ENCODE measurements at regions not wholly inside any gene's neighbourhood (a gene's known extent, or its start where the extent isn't known, plus 50 kb on each side); places are given as distances from the start of the nearest gene placed in this dataset.

DNA sequence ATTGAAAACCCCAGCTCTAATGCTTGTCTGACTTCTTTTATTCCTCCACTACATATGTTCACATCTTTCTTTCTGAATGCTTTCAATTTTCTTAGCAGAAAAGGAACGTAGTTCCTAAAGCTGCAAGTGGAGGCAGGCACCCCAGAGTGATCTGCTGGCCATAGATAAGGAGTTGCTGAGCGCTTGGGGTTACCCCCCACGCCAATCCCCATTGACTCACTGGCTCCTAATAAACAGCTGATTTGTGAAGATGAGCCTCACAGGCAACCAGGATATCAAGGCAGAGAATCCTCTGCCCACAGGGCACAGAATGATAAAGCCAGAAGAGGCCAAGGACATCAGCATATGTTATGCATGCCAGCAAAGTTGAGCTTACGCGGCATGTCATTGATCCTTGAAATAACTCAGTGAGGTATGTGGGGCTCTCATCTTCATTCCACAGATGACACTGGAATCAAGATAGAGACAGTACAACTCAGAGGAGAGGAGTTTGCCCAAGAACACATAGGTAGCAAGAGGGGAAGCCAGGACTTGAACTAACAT lies 129.1 kb upstream of the PTPRT start:
- TF ChIP-seq, protein P1, sequence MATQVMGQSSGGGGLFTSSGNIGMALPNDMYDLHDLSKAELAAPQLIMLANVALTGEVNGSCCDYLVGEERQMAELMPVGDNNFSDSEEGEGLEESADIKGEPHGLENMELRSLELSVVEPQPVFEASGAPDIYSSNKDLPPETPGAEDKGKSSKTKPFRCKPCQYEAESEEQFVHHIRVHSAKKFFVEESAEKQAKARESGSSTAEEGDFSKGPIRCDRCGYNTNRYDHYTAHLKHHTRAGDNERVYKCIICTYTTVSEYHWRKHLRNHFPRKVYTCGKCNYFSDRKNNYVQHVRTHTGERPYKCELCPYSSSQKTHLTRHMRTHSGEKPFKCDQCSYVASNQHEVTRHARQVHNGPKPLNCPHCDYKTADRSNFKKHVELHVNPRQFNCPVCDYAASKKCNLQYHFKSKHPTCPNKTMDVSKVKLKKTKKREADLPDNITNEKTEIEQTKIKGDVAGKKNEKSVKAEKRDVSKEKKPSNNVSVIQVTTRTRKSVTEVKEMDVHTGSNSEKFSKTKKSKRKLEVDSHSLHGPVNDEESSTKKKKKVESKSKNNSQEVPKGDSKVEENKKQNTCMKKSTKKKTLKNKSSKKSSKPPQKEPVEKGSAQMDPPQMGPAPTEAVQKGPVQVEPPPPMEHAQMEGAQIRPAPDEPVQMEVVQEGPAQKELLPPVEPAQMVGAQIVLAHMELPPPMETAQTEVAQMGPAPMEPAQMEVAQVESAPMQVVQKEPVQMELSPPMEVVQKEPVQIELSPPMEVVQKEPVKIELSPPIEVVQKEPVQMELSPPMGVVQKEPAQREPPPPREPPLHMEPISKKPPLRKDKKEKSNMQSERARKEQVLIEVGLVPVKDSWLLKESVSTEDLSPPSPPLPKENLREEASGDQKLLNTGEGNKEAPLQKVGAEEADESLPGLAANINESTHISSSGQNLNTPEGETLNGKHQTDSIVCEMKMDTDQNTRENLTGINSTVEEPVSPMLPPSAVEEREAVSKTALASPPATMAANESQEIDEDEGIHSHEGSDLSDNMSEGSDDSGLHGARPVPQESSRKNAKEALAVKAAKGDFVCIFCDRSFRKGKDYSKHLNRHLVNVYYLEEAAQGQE (IDR thresholded peaks at IDR 0.05; ENCODE audit: insufficient read depth in 1 of 2, low read depth in 2 of 2, low read length in 2 of 2), result no peak
- no peak for TF ChIP-seq SIN3A (IDR thresholded peaks at IDR 0.05; ENCODE audit: borderline replicate concordance, insufficient read depth, low read length)
- no peak for TF ChIP-seq POLR2AphosphoS5 (IDR thresholded peaks at IDR 0.05; ENCODE audit: low read depth, low read length)

DNA sequence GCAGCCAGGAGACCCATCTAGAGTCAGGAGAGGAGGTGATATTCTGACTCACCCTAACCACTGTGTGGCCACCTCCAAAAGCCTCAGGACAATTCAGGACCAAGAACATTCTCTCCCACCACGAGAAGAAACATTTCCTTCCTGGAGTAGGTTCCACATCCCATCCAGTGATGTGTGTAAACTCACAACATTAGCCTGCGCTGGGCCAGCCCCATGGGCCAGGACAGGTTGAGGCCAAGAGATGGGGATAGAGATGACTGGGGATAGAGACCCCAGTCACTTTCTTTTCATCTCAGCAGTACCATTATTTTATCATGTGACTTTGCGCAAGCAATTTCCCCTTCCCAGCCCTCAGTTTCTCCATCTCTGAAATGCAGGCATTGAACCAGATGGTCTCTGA lies 126.6 kb upstream of the PTPRT start:
- TF ChIP-seq, protein P1 (IDR thresholded peaks at IDR 0.05; ENCODE audit: insufficient read depth in 1 of 2, low read depth in 2 of 2, low read length in 2 of 2), result no peak
- no peak for TF ChIP-seq TAF1 (IDR thresholded peaks at IDR 0.05; ENCODE audit: borderline replicate concordance, insufficient read depth, low read length)
- no peak for TF ChIP-seq SIN3A (IDR thresholded peaks at IDR 0.05; ENCODE audit: borderline replicate concordance, insufficient read depth, low read length)
- TF ChIP-seq FOXP2 (optimal IDR thresholded peaks at IDR 0.05; ENCODE audit: borderline replicate concordance, extremely low read depth, extremely low read length, insufficient read depth), result no peak
- TF ChIP-seq POLR2AphosphoS5 (IDR thresholded peaks at IDR 0.05; ENCODE audit: low read depth, low read length), result no peak

DNA sequence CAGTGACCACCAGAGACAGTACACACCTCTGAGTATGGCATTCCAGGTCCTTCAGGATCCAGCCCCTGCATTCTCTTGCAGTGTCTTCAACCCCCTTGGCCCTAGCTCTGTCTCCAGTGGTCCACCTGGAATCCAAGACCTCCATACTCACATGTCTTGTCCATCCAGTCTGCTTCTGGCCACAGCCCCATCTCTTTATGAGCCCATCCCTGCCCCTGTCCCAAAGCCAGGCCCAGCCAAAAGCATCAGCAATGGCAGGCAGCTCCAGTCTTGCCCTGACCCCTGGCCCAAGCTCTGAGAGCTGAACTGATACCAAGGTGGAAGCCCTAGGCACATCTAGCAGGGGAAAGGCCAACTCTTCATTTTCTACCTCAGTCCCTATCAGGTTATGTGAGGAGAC lies 119.6 kb upstream of the PTPRT start:
- TF ChIP-seq, protein P1 (IDR thresholded peaks at IDR 0.05; ENCODE audit: insufficient read depth in 1 of 2, low read depth in 2 of 2, low read length in 2 of 2), result no peak
- no peak for TF ChIP-seq TAF1 (IDR thresholded peaks at IDR 0.05; ENCODE audit: borderline replicate concordance, insufficient read depth, low read length)
- no peak for TF ChIP-seq SIN3A (IDR thresholded peaks at IDR 0.05; ENCODE audit: borderline replicate concordance, insufficient read depth, low read length)
- TF ChIP-seq POLR2AphosphoS5 (IDR thresholded peaks at IDR 0.05; ENCODE audit: low read depth, low read length), result no peak
- no peak for TF ChIP-seq FOXP2 (optimal IDR thresholded peaks at IDR 0.05; ENCODE audit: borderline replicate concordance, extremely low read depth, extremely low read length, insufficient read depth)

DNA sequence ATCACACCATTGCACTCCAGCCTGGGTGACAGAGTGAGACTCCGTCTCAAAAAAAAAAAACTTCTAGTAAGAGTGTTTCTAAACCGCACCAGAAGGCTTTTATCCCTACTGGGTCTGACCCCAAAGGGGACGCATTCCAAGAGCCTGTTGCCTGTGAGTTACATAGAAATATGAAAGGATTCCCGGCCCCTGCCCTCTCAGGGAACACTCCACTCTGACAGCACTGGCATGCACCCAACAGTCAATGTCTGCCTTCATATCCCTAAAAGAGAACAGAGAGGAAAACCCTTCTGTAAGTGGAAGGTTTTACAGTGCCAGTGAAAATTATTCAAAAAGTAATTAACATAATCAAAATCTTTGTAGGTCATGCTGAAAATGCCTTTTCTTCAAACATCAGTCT lies 117.1 kb upstream of the PTPRT start:
- TF ChIP-seq POLR2AphosphoS5 (IDR thresholded peaks at IDR 0.05; ENCODE audit: low read depth, low read length) (no peak), FOXP2 (optimal IDR thresholded peaks at IDR 0.05; ENCODE audit: borderline replicate concordance, extremely low read depth, extremely low read length, insufficient read depth) (no peak), SIN3A (IDR thresholded peaks at IDR 0.05; ENCODE audit: borderline replicate concordance, insufficient read depth, low read length) (no peak), TAF1 (IDR thresholded peaks at IDR 0.05; ENCODE audit: borderline replicate concordance, insufficient read depth, low read length) (no peak)
- TF ChIP-seq, protein P1 (IDR thresholded peaks at IDR 0.05; ENCODE audit: insufficient read depth in 1 of 2, low read depth in 2 of 2, low read length in 2 of 2), result no peak

DNA sequence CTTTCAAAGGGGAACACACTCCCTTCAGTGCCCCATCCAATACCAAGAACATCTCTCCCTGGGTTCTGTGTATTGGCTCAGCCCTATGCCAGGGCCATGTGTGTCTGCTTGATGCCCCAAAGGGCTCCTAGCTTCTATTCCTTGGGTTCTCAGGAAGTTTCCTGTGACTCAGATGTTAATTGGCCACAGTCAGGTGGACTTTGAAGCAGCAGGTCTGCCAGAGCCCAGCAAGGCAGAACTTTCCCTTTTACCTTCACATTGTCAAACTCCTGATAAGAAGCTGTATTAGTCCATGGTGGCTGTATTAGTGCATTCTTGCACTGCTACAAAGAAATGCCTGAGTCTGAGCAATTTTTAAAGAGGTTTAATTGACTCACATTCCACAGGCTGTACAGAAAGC lies 116.0 kb upstream of the PTPRT start:
- TF ChIP-seq SIN3A (IDR thresholded peaks at IDR 0.05; ENCODE audit: borderline replicate concordance, insufficient read depth, low read length), result no peak
- no peak for TF ChIP-seq POLR2AphosphoS5 (IDR thresholded peaks at IDR 0.05; ENCODE audit: low read depth, low read length)
- no peak for TF ChIP-seq FOXP2 (optimal IDR thresholded peaks at IDR 0.05; ENCODE audit: borderline replicate concordance, extremely low read depth, extremely low read length, insufficient read depth)
- TF ChIP-seq, protein P1 (IDR thresholded peaks at IDR 0.05; ENCODE audit: insufficient read depth in 1 of 2, low read depth in 2 of 2, low read length in 2 of 2), result no peak
- no peak for TF ChIP-seq TAF1 (IDR thresholded peaks at IDR 0.05; ENCODE audit: borderline replicate concordance, insufficient read depth, low read length)

All from PFSK-1 (cell line).